H1 (cell line): ENCODE measurements at regions not wholly inside any gene's neighbourhood (a gene's known extent, or its start where the extent isn't known, plus 50 kb on each side); places are given as distances from the start of the nearest gene placed in this dataset.

ENCODE experiments used
- ASH2L ChIP-seq: fragments of 200-600, 300-600 bp; sonication (generic); IDR thresholded peaks from one replicate; pipeline ENCODE4 v1.7.1; 2017; ENCODE audit warnings: low read length
- BCL11A ChIP-seq, 2 experiments: IDR thresholded peaks; one replicate each; pipeline ENCODE4 v1.6.1; 2011; ENCODE audit warnings: low read depth in 2 of 2, low read length in 2 of 2, mild to moderate bottlenecking in 2 of 2
- HDAC2 ChIP-seq, 2 experiments: fragments of 300-600 bp in 1 of 2; sonication (generic) in 1 of 2; IDR thresholded peaks; 2 replicates each; pipeline ENCODE4 v1.6.1; 2011 to 2012; ENCODE audit warnings: low read depth in 2 of 2, low read length in 2 of 2, mild to moderate bottlenecking in 2 of 2, moderate library complexity in 2 of 2, borderline replicate concordance in 1 of 2, inconsistent platforms in 1 of 2
- JUND ChIP-seq: IDR thresholded peaks from 2 replicates; pipeline ENCODE4 v1.6.1; 2011; ENCODE audit warnings: mild to moderate bottlenecking, improper control_type of control experiment, low read length
- MAFK ChIP-seq: IDR thresholded peaks from 2 replicates; pipeline ENCODE4 v1.6.1; 2012; ENCODE audit warnings: low read depth, mild to moderate bottlenecking, improper control_type of control experiment, low read length
- NANOG ChIP-seq: IDR thresholded peaks from 2 replicates; pipeline ENCODE4 v1.6.1; 2011; ENCODE audit warnings: low read length, low read depth, mild to moderate bottlenecking, inconsistent platforms; ENCODE audit not compliant: insufficient read depth, poor library complexity, severe bottlenecking
- POLR2A ChIP-seq, 2 experiments: IDR thresholded peaks; 1 replicate in 1 of 2; 2 replicates in 1 of 2; pipeline ENCODE4 v1.6.1; 2011; ENCODE audit warnings: low read depth in 2 of 2, low read length in 2 of 2, mild to moderate bottlenecking in 2 of 2; ENCODE audit errors: control extremely low read depth in 1 of 2
- RAD21 ChIP-seq, 2 experiments: IDR thresholded peaks in 1 of 2; conservative IDR thresholded peaks in 1 of 2; 2 replicates each; pipeline ENCODE4 v1.6.1; 2011; ENCODE audit warnings: low read depth in 2 of 2, low read length in 2 of 2, improper control_type of control experiment in 1 of 2, inconsistent platforms in 1 of 2, mild to moderate bottlenecking in 1 of 2, moderate library complexity in 1 of 2
- SIN3A ChIP-seq, 2 experiments: IDR thresholded peaks in 1 of 2; conservative IDR thresholded peaks in 1 of 2; 2 replicates each; pipeline ENCODE4 v1.6.1; 2011 to 2012; ENCODE audit warnings: low read length in 2 of 2, improper control_type of control experiment in 1 of 2, low read depth in 1 of 2, mild to moderate bottlenecking in 1 of 2
- TF ChIP-seq, protein P1 (sequence below): fragments of 300-600 bp; sonication (generic); IDR thresholded peaks from 2 replicates; pipeline ENCODE4 v1.7.1; 2012; ENCODE audit warnings: low read length, moderate library complexity, mild to moderate bottlenecking, inconsistent platforms; ENCODE audit not compliant: insufficient replicate concordance

DNA sequence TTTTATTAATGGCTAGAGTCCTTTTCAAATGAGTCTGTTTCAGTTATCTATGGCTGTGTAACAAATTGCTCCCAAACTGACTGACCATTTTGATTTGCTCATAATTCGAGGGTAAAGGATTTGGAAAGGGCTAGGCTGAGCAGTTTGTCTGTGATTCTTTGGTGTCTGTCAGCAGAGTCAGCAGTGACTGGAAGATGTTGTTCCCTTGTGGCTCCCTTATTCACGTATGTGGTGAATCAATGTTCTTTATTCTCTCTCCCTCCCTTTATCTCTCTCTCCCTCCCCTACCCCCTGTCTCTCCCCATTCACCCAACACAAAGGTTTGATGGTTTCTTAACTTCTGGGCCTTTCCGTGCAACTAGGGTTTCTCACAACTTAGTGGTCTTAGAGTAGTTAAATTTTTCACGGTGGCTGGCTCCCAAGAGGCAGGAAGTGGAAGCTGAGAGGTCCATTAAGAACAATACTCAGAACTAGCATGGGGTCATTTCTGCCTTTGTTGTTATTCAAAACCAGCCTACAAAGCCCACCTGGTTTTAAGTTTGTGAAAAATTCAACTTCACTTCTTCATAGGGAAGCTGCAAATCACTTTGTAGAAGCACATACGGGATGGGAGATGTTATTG is 772.5 kb upstream of the SLITRK1 start (continued):
- TF ChIP-seq, protein P1, sequence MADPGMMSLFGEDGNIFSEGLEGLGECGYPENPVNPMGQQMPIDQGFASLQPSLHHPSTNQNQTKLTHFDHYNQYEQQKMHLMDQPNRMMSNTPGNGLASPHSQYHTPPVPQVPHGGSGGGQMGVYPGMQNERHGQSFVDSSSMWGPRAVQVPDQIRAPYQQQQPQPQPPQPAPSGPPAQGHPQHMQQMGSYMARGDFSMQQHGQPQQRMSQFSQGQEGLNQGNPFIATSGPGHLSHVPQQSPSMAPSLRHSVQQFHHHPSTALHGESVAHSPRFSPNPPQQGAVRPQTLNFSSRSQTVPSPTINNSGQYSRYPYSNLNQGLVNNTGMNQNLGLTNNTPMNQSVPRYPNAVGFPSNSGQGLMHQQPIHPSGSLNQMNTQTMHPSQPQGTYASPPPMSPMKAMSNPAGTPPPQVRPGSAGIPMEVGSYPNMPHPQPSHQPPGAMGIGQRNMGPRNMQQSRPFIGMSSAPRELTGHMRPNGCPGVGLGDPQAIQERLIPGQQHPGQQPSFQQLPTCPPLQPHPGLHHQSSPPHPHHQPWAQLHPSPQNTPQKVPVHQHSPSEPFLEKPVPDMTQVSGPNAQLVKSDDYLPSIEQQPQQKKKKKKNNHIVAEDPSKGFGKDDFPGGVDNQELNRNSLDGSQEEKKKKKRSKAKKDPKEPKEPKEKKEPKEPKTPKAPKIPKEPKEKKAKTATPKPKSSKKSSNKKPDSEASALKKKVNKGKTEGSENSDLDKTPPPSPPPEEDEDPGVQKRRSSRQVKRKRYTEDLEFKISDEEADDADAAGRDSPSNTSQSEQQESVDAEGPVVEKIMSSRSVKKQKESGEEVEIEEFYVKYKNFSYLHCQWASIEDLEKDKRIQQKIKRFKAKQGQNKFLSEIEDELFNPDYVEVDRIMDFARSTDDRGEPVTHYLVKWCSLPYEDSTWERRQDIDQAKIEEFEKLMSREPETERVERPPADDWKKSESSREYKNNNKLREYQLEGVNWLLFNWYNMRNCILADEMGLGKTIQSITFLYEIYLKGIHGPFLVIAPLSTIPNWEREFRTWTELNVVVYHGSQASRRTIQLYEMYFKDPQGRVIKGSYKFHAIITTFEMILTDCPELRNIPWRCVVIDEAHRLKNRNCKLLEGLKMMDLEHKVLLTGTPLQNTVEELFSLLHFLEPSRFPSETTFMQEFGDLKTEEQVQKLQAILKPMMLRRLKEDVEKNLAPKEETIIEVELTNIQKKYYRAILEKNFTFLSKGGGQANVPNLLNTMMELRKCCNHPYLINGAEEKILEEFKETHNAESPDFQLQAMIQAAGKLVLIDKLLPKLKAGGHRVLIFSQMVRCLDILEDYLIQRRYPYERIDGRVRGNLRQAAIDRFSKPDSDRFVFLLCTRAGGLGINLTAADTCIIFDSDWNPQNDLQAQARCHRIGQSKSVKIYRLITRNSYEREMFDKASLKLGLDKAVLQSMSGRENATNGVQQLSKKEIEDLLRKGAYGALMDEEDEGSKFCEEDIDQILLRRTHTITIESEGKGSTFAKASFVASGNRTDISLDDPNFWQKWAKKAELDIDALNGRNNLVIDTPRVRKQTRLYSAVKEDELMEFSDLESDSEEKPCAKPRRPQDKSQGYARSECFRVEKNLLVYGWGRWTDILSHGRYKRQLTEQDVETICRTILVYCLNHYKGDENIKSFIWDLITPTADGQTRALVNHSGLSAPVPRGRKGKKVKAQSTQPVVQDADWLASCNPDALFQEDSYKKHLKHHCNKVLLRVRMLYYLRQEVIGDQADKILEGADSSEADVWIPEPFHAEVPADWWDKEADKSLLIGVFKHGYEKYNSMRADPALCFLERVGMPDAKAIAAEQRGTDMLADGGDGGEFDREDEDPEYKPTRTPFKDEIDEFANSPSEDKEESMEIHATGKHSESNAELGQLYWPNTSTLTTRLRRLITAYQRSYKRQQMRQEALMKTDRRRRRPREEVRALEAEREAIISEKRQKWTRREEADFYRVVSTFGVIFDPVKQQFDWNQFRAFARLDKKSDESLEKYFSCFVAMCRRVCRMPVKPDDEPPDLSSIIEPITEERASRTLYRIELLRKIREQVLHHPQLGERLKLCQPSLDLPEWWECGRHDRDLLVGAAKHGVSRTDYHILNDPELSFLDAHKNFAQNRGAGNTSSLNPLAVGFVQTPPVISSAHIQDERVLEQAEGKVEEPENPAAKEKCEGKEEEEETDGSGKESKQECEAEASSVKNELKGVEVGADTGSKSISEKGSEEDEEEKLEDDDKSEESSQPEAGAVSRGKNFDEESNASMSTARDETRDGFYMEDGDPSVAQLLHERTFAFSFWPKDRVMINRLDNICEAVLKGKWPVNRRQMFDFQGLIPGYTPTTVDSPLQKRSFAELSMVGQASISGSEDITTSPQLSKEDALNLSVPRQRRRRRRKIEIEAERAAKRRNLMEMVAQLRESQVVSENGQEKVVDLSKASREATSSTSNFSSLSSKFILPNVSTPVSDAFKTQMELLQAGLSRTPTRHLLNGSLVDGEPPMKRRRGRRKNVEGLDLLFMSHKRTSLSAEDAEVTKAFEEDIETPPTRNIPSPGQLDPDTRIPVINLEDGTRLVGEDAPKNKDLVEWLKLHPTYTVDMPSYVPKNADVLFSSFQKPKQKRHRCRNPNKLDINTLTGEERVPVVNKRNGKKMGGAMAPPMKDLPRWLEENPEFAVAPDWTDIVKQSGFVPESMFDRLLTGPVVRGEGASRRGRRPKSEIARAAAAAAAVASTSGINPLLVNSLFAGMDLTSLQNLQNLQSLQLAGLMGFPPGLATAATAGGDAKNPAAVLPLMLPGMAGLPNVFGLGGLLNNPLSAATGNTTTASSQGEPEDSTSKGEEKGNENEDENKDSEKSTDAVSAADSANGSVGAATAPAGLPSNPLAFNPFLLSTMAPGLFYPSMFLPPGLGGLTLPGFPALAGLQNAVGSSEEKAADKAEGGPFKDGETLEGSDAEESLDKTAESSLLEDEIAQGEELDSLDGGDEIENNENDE: peak; percentile 88
- peak; percentile 8 to 23; a peak in 2 of 4 replicates for TF ChIP-seq RAD21 (IDR thresholded peaks at IDR 0.05 in 1 of 2, conservative IDR thresholded peaks at IDR 0.05 in 1 of 2; ENCODE audit: low read depth in 2 of 2, low read length in 2 of 2)
- peak in 1 of 2 experiments; percentile 49; a peak in 1 of 3 replicates for TF ChIP-seq POLR2A (IDR thresholded peaks at IDR 0.05; ENCODE audit: control extremely low read depth in 1 of 2, low read depth in 2 of 2, low read length in 2 of 2)
- no peak for TF ChIP-seq MAFK
- TF ChIP-seq HDAC2 (IDR thresholded peaks at IDR 0.05; ENCODE audit: borderline replicate concordance in 1 of 2, low read depth in 2 of 2, low read length in 2 of 2): peak; percentile 51 to 97; a peak in 3 of 4 replicates
- TF ChIP-seq JUND: 0 out of 2 replicates have a peak, but pooled peaks have one; percentile 20
- TF ChIP-seq NANOG: peak; percentile 99
- peak; percentile 37 for TF ChIP-seq ASH2L
- no peak for TF ChIP-seq SIN3A (conservative IDR thresholded peaks at IDR 0.05 in 1 of 2, IDR thresholded peaks at IDR 0.05 in 1 of 2; ENCODE audit: low read depth in 1 of 2, low read length in 2 of 2)
- peak in 1 of 2 experiments; percentile 21 for TF ChIP-seq BCL11A (IDR thresholded peaks at IDR 0.05; ENCODE audit: low read depth in 2 of 2, low read length in 2 of 2)
